Stimulated activated CD4-positive, alpha-beta T cell treated with anti-CD3 and anti-CD28 coated beads, Interleukin-4, amount 100 ng/mL, for 24 hours (primary cell): ENCODE measurements at regions not wholly inside any gene's neighbourhood (a gene's known extent, or its start where the extent isn't known, plus 50 kb on each side); places are given as distances from the start of the nearest gene placed in this dataset.
"Not testable (repeated sequence)": the region's sequence is repeated elsewhere in the genome, so short reads cannot be mapped to it uniquely, and the experiment has no call there.

Experiments used
- DNase-seq: peaks from one replicate; pipeline ENCODE4 v3.0.0-alpha.2; 2020

GRCh38 chr10:8315619-8316021 lies 261.1 kb downstream of the GATA3 start:
- no peak for DNase-seq

- no peak for DNase-seq
Observed at GRCh38 chr10:8316284-8316683, 261.8 kb downstream of the GATA3 start.

- DNase-seq = not testable (repeated sequence)
Observed at GRCh38 chr10:8318429-8318828, 263.9 kb downstream of the GATA3 start.

- DNase-seq = no peak
Observed at GRCh38 chr10:8318956-8319355, 264.5 kb downstream of the GATA3 start.

GRCh38 chr10:8319704-8320103 lies 265.2 kb downstream of the GATA3 start:
- DNase-seq = no peak

- DNase-seq = no peak
Observed at GRCh38 chr10:8321990-8322389, 267.5 kb downstream of the GATA3 start.

GRCh38 chr10:8323428-8324054 lies 269.1 kb downstream of the GATA3 start:
- no peak for DNase-seq

- DNase-seq = peak; percentile 34
Observed at GRCh38 chr10:8325024-8325980, 270.8 kb downstream of the GATA3 start.

GRCh38 chr10:8326396-8327139 lies 272.1 kb downstream of the GATA3 start:
- no peak for DNase-seq

- no peak for DNase-seq
Observed at GRCh38 chr10:8327140-8327423, 272.6 kb downstream of the GATA3 start.

- peak; percentile 23 for DNase-seq
Observed at GRCh38 chr10:8331387-8331786, 276.9 kb downstream of the GATA3 start.

- DNase-seq = peak; percentile 80
Observed at GRCh38 chr10:8331896-8332729, 277.6 kb downstream of the GATA3 start.

GRCh38 chr10:8332730-8333111 lies 278.2 kb downstream of the GATA3 start:
- DNase-seq = no peak

GRCh38 chr10:8334631-8335030 lies 280.1 kb downstream of the GATA3 start:
- no peak for DNase-seq

GRCh38 chr10:8336629-8337331 lies 282.3 kb downstream of the GATA3 start:
- no peak for DNase-seq

GRCh38 chr10:8337332-8337651 lies 282.8 kb downstream of the GATA3 start:
- DNase-seq = no peak

- no peak for DNase-seq
Observed at GRCh38 chr10:8338177-8338766, 283.8 kb downstream of the GATA3 start.

- DNase-seq = no peak
Observed at GRCh38 chr10:8344756-8345155, 290.3 kb downstream of the GATA3 start.

GRCh38 chr10:8346861-8347260 lies 292.4 kb downstream of the GATA3 start:
- DNase-seq = no peak

- DNase-seq = not testable (repeated sequence)
Observed at GRCh38 chr10:8347614-8348013, 293.1 kb downstream of the GATA3 start.

- no peak for DNase-seq
Observed at GRCh38 chr10:8349610-8350249, 295.2 kb downstream of the GATA3 start.
